Stimulated activated CD4-positive, alpha-beta T cell treated with anti-CD3 and anti-CD28 coated beads, Interleukin-4, amount 100 ng/mL, for 48 hours (primary cell): ENCODE measurements at regions not wholly inside any gene's neighbourhood (a gene's known extent, or its start where the extent isn't known, plus 50 kb on each side); places are given as distances from the start of the nearest gene placed in this dataset.

Experiments used
- DNase-seq, 2 donors: peaks; one replicate each; pipeline ENCODE4 v3.0.0-alpha.2; 2020; ENCODE audit warnings: low read depth in 2 of 2

GRCh38 chr13:74084375-74084935 lies 49.7 kb downstream of the KLF12 start:
- no peak for DNase-seq

- DNase-seq, result no peak
Measured at GRCh38 chr13:74082741-74083160, 51.5 kb downstream of the KLF12 start.

GRCh38 chr13:74080762-74081161 lies 53.4 kb downstream of the KLF12 start:
- no peak for DNase-seq

- no peak for DNase-seq
Measured at GRCh38 chr13:74077792-74078191, 56.4 kb downstream of the KLF12 start.

- DNase-seq, result no peak
Measured at GRCh38 chr13:74077375-74077774, 56.8 kb downstream of the KLF12 start.

GRCh38 chr13:74074723-74075122 lies 59.5 kb downstream of the KLF12 start:
- no peak for DNase-seq

- DNase-seq, result no peak
Measured at GRCh38 chr13:74073274-74073673, 60.9 kb downstream of the KLF12 start.

- DNase-seq, result no peak
Measured at GRCh38 chr13:74070513-74070912, 63.7 kb downstream of the KLF12 start.

GRCh38 chr13:74070065-74070464 lies 64.1 kb downstream of the KLF12 start:
- DNase-seq, result no peak

GRCh38 chr13:74068471-74068870 lies 65.7 kb downstream of the KLF12 start:
- DNase-seq, result no peak

- DNase-seq, result no peak
Measured at GRCh38 chr13:74067818-74068217, 66.4 kb downstream of the KLF12 start.

- no peak for DNase-seq
Measured at GRCh38 chr13:74066937-74067336, 67.3 kb downstream of the KLF12 start.

GRCh38 chr13:74064805-74065312 lies 69.3 kb downstream of the KLF12 start:
- no peak for DNase-seq

GRCh38 chr13:74063533-74064100 lies 70.6 kb downstream of the KLF12 start:
- no peak for DNase-seq

- DNase-seq, result peak in 1 of 2 donors; percentile 33
Measured at GRCh38 chr13:74062933-74063332, 71.3 kb downstream of the KLF12 start.

GRCh38 chr13:74061926-74062595 lies 72.1 kb downstream of the KLF12 start:
- DNase-seq, result no peak

GRCh38 chr13:74056801-74057542 lies 77.2 kb downstream of the KLF12 start:
- DNase-seq, result no peak

GRCh38 chr13:74052402-74052928 lies 81.7 kb downstream of the KLF12 start:
- DNase-seq, result peak in 1 of 2 donors; percentile 13

- no peak for DNase-seq
Measured at GRCh38 chr13:74048756-74049155, 85.4 kb downstream of the KLF12 start.

GRCh38 chr13:74047931-74048600 lies 86.1 kb downstream of the KLF12 start:
- DNase-seq, result no peak

- no peak for DNase-seq
Measured at GRCh38 chr13:74046431-74046830, 87.8 kb downstream of the KLF12 start.

- no peak for DNase-seq
Measured at GRCh38 chr13:74045583-74045982, 88.6 kb downstream of the KLF12 start.
